ENCODE measurements at regions not wholly inside any gene's neighbourhood (a gene's known extent, or its start where the extent isn't known, plus 50 kb on each side); places are given as distances from the start of the nearest gene placed in this dataset.
"Not testable (repeated sequence)": the region's sequence is repeated elsewhere in the genome, so short reads cannot be mapped to it uniquely, and the experiment has no call there.

- no peak for DNase-seq
These were observed 62.2 kb downstream of the CCNE1 start for GRCh38 chr19:29873801-29874575.

DNA sequence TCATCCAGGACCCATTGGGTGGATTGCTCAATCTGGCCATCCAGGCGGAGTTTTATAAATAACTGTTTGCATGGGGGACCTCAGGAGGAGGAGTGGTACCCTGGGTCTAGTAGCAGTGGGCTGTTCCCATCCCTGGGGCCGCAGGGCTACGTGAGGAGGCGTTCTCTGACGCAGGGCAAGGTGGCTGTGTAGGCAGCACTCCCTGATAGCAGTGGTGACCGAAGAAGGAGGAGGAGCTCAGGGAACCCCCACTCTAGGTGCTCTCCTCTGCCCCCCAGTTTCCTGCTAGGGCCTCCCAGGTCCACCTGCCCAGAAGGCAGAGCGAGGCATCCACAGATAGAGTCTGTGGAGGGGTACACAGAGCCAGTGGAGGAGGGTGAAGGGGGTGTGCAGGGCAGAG lies 64.1 kb downstream of the CCNE1 start:
- DNase-seq = no peak

DNA sequence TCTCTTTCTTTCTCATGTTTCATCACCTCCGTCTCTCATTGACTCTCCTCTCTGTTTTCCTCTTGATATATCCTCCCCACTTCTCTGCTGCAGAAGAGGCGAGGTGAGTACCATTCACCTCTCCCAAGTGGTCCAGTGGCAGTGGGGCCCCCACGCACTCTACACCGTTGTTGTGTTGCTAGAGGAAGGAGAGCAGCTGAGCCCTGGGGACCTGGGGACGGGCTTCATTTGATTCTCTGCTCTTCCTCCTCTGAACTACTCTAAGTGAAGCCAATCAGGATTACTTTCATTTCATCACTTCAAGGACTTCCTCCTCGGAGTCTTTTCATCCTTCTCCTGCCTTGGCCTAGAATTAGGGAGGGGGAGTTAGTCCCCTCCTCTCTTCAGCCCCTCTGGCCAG lies 64.6 kb downstream of the CCNE1 start:
- DNase-seq = no peak

DNA sequence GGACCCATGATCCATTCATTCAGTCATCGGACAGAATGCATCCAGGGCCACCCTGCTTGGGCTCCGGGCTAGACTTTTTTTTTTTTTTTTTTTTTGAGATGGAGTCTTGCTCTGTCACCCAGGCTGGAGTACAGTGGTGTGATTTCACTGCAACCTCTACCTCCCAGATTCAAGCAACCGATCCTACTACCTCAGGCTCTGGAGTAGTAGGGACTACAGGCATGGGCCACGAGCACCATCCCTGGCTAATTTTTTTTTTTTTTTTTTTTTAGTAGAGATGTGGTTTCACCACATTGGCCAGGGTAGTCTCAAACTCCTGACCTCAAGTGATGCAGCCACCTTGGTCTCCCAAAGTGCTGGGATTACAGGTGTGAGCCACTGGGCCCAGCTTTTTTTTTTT lies 65.1 kb downstream of the CCNE1 start:
- not testable (repeated sequence) for DNase-seq

- DNase-seq = peak; percentile 26
These were observed 62.9 kb upstream of the URI1 start for GRCh38 chr19:29878973-29879654.

DNA sequence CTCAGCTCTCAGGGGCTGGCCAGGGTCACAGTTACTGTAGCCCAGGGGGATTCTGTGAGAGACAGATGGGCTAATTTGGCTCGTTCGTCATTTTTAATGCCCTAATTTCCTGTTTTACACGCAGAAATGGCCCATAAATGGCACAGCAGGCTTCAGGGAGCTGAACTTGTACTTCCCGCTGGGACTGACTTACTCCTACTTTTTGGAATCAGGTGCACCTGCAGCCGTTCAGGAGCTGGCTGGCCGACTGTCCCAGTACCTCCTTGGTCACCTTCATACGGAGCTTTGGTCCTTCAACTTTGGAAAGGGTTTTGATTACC lies 62.4 kb upstream of the URI1 start:
- no peak for DNase-seq

DNA sequence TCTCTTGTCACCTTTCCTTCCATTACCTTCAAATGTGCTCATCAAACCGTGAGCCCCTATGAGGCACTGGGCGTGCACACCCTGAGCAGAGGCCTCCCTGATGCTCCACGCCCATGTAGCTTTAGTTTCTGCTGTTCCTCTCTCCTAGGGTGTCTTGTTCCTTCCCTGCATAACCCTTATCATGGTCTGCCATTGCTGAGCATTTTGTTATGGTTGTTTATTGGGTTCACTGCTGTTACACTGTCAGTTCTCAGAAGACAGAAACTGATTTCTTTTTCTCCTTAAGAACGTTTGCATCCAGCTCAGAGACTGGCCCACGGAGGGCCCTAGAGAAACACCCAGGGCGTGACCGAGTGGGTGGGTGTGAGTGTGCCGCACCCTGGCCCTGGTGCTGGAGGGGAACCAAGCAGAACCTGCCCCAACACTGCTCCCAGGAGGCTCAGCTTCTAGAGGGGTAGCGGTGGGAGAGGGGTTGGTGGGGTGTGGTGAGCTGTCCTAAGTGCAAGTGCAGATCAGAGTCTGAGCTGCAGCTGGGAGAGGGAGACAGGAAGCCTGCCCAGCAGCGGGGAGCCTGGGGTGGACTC lies 61.4 kb upstream of the URI1 start:
- no peak for DNase-seq

- DNase-seq = no peak
These were observed 60.7 kb upstream of the URI1 start for GRCh38 chr19:29881386-29881785.

DNA sequence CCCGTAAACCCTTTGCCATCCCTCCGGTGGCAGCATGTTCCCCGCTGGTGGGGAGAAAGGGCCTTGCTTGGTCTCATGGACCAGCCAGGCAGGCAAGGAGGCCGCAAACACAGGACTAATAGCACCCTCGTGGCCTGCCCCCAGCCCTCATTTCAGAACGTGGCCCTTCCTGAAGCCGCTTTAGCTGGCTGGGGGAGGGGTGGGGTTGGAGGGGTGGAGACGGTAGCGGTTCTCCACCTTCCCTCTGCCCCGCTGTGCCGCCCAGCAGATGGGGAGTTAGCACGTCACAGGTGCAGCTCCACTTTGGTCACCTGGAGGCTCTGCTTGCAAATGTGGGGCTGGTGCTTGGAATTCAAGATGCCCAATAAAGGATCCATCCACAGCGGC lies 59.3 kb upstream of the URI1 start:
- DNase-seq = no peak

- DNase-seq = no peak
These were observed 58.0 kb upstream of the URI1 start for GRCh38 chr19:29884044-29884443.

- DNase-seq = no peak
These were observed 57.6 kb upstream of the URI1 start for GRCh38 chr19:29884466-29884865.

GRCh38 chr19:29886106-29886505 lies 55.9 kb upstream of the URI1 start:
- DNase-seq = not testable (repeated sequence)

DNA sequence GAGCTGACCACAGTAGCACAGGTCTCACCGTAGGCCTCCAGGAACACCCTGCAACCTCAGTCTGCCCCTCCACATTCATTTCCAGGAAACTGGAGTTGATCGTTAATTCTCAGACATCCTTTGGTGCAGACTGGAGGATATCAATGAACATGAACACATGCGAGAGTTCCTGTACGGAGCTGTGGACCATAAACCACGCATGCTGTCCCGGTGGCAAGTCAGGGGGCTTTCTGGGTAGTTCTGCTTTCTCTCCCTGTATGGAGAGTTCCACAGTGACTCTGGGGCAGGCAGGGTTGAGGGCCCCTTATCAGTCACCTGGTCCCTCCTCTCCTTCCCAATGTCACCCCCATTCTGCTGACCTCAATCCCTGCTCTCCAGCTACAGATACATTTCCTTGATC lies 55.5 kb upstream of the URI1 start:
- no peak for DNase-seq

GRCh38 chr19:29887442-29887855 lies 54.6 kb upstream of the URI1 start:
- DNase-seq = peak; percentile 37

GRCh38 chr19:29888047-29888446 lies 54.0 kb upstream of the URI1 start:
- DNase-seq = not testable (repeated sequence)

DNA sequence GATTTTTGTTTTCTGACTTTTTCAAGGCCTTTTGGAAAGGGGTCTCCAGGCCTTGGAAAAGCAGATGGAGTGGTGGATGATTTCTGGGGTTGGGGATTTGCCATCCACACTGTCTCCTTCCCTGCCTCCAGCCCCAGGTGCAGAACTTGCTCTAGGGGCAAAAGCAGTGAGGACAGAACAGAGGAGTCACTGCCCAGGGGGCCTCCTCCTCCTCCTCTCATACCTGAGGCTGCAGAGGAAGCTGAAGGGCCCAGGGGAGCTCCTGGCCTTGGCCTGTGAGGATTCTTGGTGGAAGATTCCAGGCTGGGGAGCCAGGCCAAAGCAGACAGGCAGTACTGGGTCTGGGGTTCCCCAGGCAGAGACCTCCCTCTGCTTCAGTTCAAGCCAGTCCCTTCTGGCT lies 52.3 kb upstream of the URI1 start:
- no peak for DNase-seq

GRCh38 chr19:29890392-29890791 lies 51.6 kb upstream of the URI1 start:
- no peak for DNase-seq
